Spleen (tissue), 11 donors: ENCODE measurements at regions not wholly inside any gene's neighbourhood (a gene's known extent, or its start where the extent isn't known, plus 50 kb on each side); places are given as distances from the start of the nearest gene placed in this dataset.

ENCODE experiments used
- DNase-seq: peaks from one replicate; pipeline ENCODE4 v3.0.0-alpha.2; 2020
- H3K27ac ChIP-seq, 8 donors: fragments of 200-600 bp; sonication (generic) in 7 of 8; 1 replicate in 4 of 8; 2 replicates in 4 of 8; pipeline versions ENCODE4 v1.5.0 to v1.8.0; 2016 to 2021; ENCODE audit warnings: inconsistent platforms in 4 of 8, mild to moderate bottlenecking in 4 of 8, moderate library complexity in 1 of 8
- H3K27me3 ChIP-seq, 7 donors: fragments of 200-600 bp; sonication (generic) in 6 of 7; replicated peaks in 1 of 7; 1 replicate in 4 of 7; 2 replicates in 3 of 7; pipeline versions ENCODE4 v1.5.0 to v1.8.0; 2016 to 2021; ENCODE audit warnings: inconsistent platforms in 3 of 7, mild to moderate bottlenecking in 1 of 7
- H3K36me3 ChIP-seq, 6 donors: fragments of 200-600 bp; sonication (generic) in 5 of 6; 1 replicate in 4 of 6; 2 replicates in 2 of 6; pipeline versions ENCODE4 v1.5.0 to v1.8.0; 2016 to 2021; ENCODE audit warnings: inconsistent platforms in 2 of 6
- H3K4me1 ChIP-seq, 6 donors: fragments of 200-600 bp; sonication (generic) in 5 of 6; 1 replicate in 3 of 6; 2 replicates in 3 of 6; pipeline versions ENCODE4 v1.5.0 to v1.8.0; 2016 to 2021; ENCODE audit warnings: inconsistent platforms in 3 of 6
- H3K4me3 ChIP-seq, 8 donors: fragments of 200-600 bp; sonication (generic) in 7 of 8; 1 replicate in 4 of 8; 2 replicates in 4 of 8; pipeline versions ENCODE4 v1.5.0 to v1.8.0; 2016 to 2021; ENCODE audit warnings: inconsistent platforms in 4 of 8, mild to moderate bottlenecking in 4 of 8, moderate library complexity in 2 of 8
- H3K9me3 ChIP-seq, 8 donors: fragments of 200-600 bp; sonication (generic) in 7 of 8; 1 replicate in 4 of 8; 2 replicates in 4 of 8; pipeline versions ENCODE4 v1.5.0 to v1.8.0; 2016 to 2021; ENCODE audit warnings: inconsistent platforms in 4 of 8
- CTCF ChIP-seq, 11 experiments: fragments of 200-600 bp in 7 of 11; fragments of 450-650 bp in 4 of 11; sonication (generic) in 4 of 11; IDR thresholded peaks in 8 of 11; conservative IDR thresholded peaks in 3 of 11; 1 replicate in 7 of 11; 2 replicates in 4 of 11; pipeline versions ENCODE4 v1.4.0 to v1.8.0; 2016 to 2021; ENCODE audit warnings: antibody characterized with exemption in 11 of 11, inconsistent platforms in 4 of 11, mild to moderate bottlenecking in 1 of 11
- POLR2A ChIP-seq, 3 donors: fragments of 450-650 bp; IDR thresholded peaks; one replicate each; pipeline ENCODE4 v1.5.1; 2017; ENCODE audit warnings: antibody characterized with exemption in 3 of 3, mild to moderate bottlenecking in 1 of 3
- POLR2AphosphoS5 ChIP-seq, 3 donors: sonication (generic); formaldehyde crosslinking; IDR thresholded peaks; one replicate each; pipeline ENCODE4 v1.5.1; 2017; ENCODE audit warnings: antibody characterized with exemption in 3 of 3
- WGBS, 5 donors: extraction: QIAGEN DNeasy Blood & Tissue Kit in 3 of 5; methylation state at CpG; one replicate each; pipeline versions ENCODE4 v1.1.5 to v1.1.7; 2013 to 2018; 5-methylcytosine and 5-hydroxymethylcytosine counted together
- intact Hi-C: fragments of 100-400 bp; cut with DNase I; formaldehyde crosslinking; loops from one replicate; pipeline ENCODE4 v1.15.0; 2023; ENCODE audit warnings: low total_unique reads
- donor health status: healthy with polysubstance abuse.
- donor health status: DM: no; HTN: no; CAD: no; lungs with moderate emphysema.
- donor health status: DM: no; HTN: no; CAD: no.
- donor health status: Bipolar disorder and iron deficiency.
- donor health status: healthy.
- donor health status: DM: no; HTN: no; CAD: no.
- donor health status: DM: yes; HTN: yes; CAD: no.

GRCh38 chr12:131192951-131193350 lies 239.2 kb downstream of the ADGRD1 start:
- peak; percentile 27 for DNase-seq
- WGBS, 5 donors = 66 to 91% (median 74%) methylated on average over 7 of the region's 7 CpGs

GRCh38 chr12:131194166-131194565 lies 240.5 kb downstream of the ADGRD1 start:
- no peaks in the 10 kb centered on the region for H3K9me3 ChIP-seq
- no peaks in the 10 kb centered on the region for H3K36me3 ChIP-seq
- DNase-seq = no peak
- no peak overlapping the region for H3K27ac ChIP-seq
- WGBS, 5 donors = 75 to 85% (median 81%) methylated on average over 3 to 5 of the region's 5 CpGs
- no peak for TF ChIP-seq POLR2AphosphoS5 (IDR thresholded peaks at IDR 0.05)
- no peak for TF ChIP-seq CTCF (IDR thresholded peaks at IDR 0.05 in 8 of 11, conservative IDR thresholded peaks at IDR 0.05 in 3 of 11)
- TF ChIP-seq POLR2A (IDR thresholded peaks at IDR 0.05) = no peak
- no peak overlapping the region for H3K4me3 ChIP-seq
- H3K27me3 ChIP-seq = peaks cover 0 to 18% (median 0%) of the 10 kb centered on the region in 7 donors
- H3K4me1 ChIP-seq = no peaks in the 10 kb centered on the region
- intact Hi-C loops = no loop called here

More at GRCh38 chr12:131192951-131193350, 239.2 kb downstream of the ADGRD1 start:
- intact Hi-C loops = no loop called here
- Histone ChIP-seq H3K4me1 (no peaks in the 10 kb centered on the region), H3K27ac (no peak overlapping the region), H3K9me3 (peaks cover 0 to 6% (median 0%) of the 10 kb centered on the region in 8 donors), H3K36me3 (no peaks in the 10 kb centered on the region), H3K27me3 (peaks cover 0 to 18% (median 0%) of the 10 kb centered on the region in 7 donors), H3K4me3 (no peak overlapping the region)
- TF ChIP-seq POLR2A (IDR thresholded peaks at IDR 0.05) (no peak), POLR2AphosphoS5 (IDR thresholded peaks at IDR 0.05) (no peak), CTCF (IDR thresholded peaks at IDR 0.05 in 8 of 11, conservative IDR thresholded peaks at IDR 0.05 in 3 of 11) (no peak)

- peak; percentile 72 for DNase-seq
- Histone ChIP-seq H3K27ac (no peak overlapping the region), H3K9me3 (no peaks in the 10 kb centered on the region), H3K27me3 (peaks cover 0 to 18% (median 0%) of the 10 kb centered on the region in 7 donors), H3K4me1 (no peaks in the 10 kb centered on the region), H3K36me3 (no peaks in the 10 kb centered on the region), H3K4me3 (no peak overlapping the region)
- intact Hi-C loops = no loop called here
- WGBS, 5 donors = 87 to 95% (median 94%) methylated on average over 9 of the region's 9 CpGs
- TF ChIP-seq CTCF (IDR thresholded peaks at IDR 0.05 in 8 of 11, conservative IDR thresholded peaks at IDR 0.05 in 3 of 11) = no peak
- no peak for TF ChIP-seq POLR2AphosphoS5 (IDR thresholded peaks at IDR 0.05)
- TF ChIP-seq POLR2A (IDR thresholded peaks at IDR 0.05) = no peak
Observed at GRCh38 chr12:131195796-131196195, 242.1 kb downstream of the ADGRD1 start.

- Histone ChIP-seq H3K4me1 (no peaks in the 10 kb centered on the region), H3K27ac (no peak overlapping the region), H3K9me3 (no peaks in the 10 kb centered on the region), H3K4me3 (no peak overlapping the region), H3K36me3 (no peaks in the 10 kb centered on the region), H3K27me3 (peaks cover 0 to 18% (median 0%) of the 10 kb centered on the region in 7 donors)
- 63 to 83% (median 81%) methylated on average over 4 of the region's 4 CpGs for WGBS, 5 donors
- intact Hi-C loops = no loop called here
- DNase-seq = peak; percentile 56
- TF ChIP-seq POLR2AphosphoS5 (IDR thresholded peaks at IDR 0.05) = no peak
- no peak for TF ChIP-seq CTCF (IDR thresholded peaks at IDR 0.05 in 8 of 11, conservative IDR thresholded peaks at IDR 0.05 in 3 of 11)
- TF ChIP-seq POLR2A (IDR thresholded peaks at IDR 0.05) = no peak
Observed at GRCh38 chr12:131196220-131196619, 242.5 kb downstream of the ADGRD1 start.
